Left lung (tissue), 4 donors: ENCODE measurements at regions not wholly inside any gene's neighbourhood (a gene's known extent, or its start where the extent isn't known, plus 50 kb on each side); places are given as distances from the start of the nearest gene placed in this dataset.

Experiments
- ATAC-seq: fragments of 200-7000 bp; cut with Tn5 transposase; one replicate; pipeline ENCODE4 v1.9.1; 2020; ENCODE audit warnings: moderate library complexity
- DNase-seq, 4 donors: peaks; one replicate each; pipeline ENCODE4 v3.0.0-alpha.2; 2013 to 2020
- H3K27ac ChIP-seq, 2 donors: fragments of 200-600 bp; sonication (generic) in 1 of 2; one replicate each; pipeline versions ENCODE4 v1.5.0 to v1.8.0; 2020 to 2021
- H3K27me3 ChIP-seq, 2 donors: fragments of 200-600 bp; sonication (generic) in 1 of 2; one replicate each; pipeline versions ENCODE4 v1.5.0 to v1.8.0; 2020 to 2021
- H3K36me3 ChIP-seq, 2 donors: fragments of 200-600 bp; sonication (generic) in 1 of 2; one replicate each; pipeline versions ENCODE4 v1.5.0 to v1.8.0; 2020 to 2021
- H3K4me1 ChIP-seq, 2 donors: fragments of 200-600 bp; one replicate each; pipeline ENCODE4 v1.8.0; 2021
- H3K4me3 ChIP-seq, 2 donors: fragments of 200-600 bp; sonication (generic) in 1 of 2; one replicate each; pipeline versions ENCODE4 v1.5.0 to v1.8.0; 2020 to 2021; ENCODE audit warnings: mild to moderate bottlenecking in 1 of 2
- H3K9me3 ChIP-seq, 2 donors: fragments of 200-600 bp; sonication (generic) in 1 of 2; one replicate each; pipeline versions ENCODE4 v1.5.0 to v1.8.0; 2020 to 2021
- CTCF ChIP-seq, 2 donors: fragments of 200-600 bp; sonication (generic) in 1 of 2; IDR thresholded peaks; one replicate each; pipeline versions ENCODE4 v1.5.0 to v1.8.0; 2021; ENCODE audit warnings: antibody characterized with exemption in 2 of 2
- intact Hi-C, 2 donors: fragments of 100-400 bp; cut with DNase I; formaldehyde crosslinking; loops; one replicate each; pipeline versions ENCODE4 v1.11.2 to v1.14.2; 2022
- donor health status: DM: no; HTN: yes; CAD: no.
- donor health status: DM: no; HTN: no; CAD: no.

GRCh38 chr7:13541326-13541725 is 448.1 kb downstream of the ETV1 start:
- Histone ChIP-seq H3K4me3 (no peak overlapping the region), H3K4me1 (no peaks in the 10 kb centered on the region), H3K36me3 (no peaks in the 10 kb centered on the region), H3K27ac (no peak overlapping the region), H3K27me3 (no peaks in the 10 kb centered on the region), H3K9me3 (no peaks in the 10 kb centered on the region)
- intact Hi-C loops: no loop called here
- TF ChIP-seq CTCF (IDR thresholded peaks at IDR 0.05): no peak
- DNase-seq: no peak
- ATAC-seq: no peak

- H3K9me3 ChIP-seq: no peaks in the 10 kb centered on the region
- no peak overlapping the region for H3K4me3 ChIP-seq
- no peak for ATAC-seq
- no peak for DNase-seq
- H3K4me1 ChIP-seq: no peaks in the 10 kb centered on the region
- no peak overlapping the region for H3K27ac ChIP-seq
- no peaks in the 10 kb centered on the region for H3K27me3 ChIP-seq
- no peak for TF ChIP-seq CTCF (IDR thresholded peaks at IDR 0.05)
- intact Hi-C loops: no loop called here
- no peaks in the 10 kb centered on the region for H3K36me3 ChIP-seq
These were observed 447.0 kb downstream of the ETV1 start for GRCh38 chr7:13542451-13542850.

GRCh38 chr7:13551503-13551902 is 438.0 kb downstream of the ETV1 start:
- no peaks in the 10 kb centered on the region for H3K4me1 ChIP-seq
- no peaks in the 10 kb centered on the region for H3K9me3 ChIP-seq
- intact Hi-C loops: no loop called here
- H3K36me3 ChIP-seq: no peaks in the 10 kb centered on the region
- H3K27ac ChIP-seq: no peak overlapping the region
- no peak for TF ChIP-seq CTCF (IDR thresholded peaks at IDR 0.05)
- no peak for ATAC-seq
- no peaks in the 10 kb centered on the region for H3K27me3 ChIP-seq
- no peak for DNase-seq
- no peak overlapping the region for H3K4me3 ChIP-seq

GRCh38 chr7:13560441-13560840 is 429.0 kb downstream of the ETV1 start:
- Histone ChIP-seq H3K9me3 (no peaks in the 10 kb centered on the region), H3K36me3 (no peaks in the 10 kb centered on the region), H3K4me1 (no peaks in the 10 kb centered on the region), H3K4me3 (no peak overlapping the region), H3K27ac (no peak overlapping the region), H3K27me3 (no peaks in the 10 kb centered on the region)
- intact Hi-C loops: no loop called here
- ATAC-seq (no peak), DNase-seq (no peak)
- TF ChIP-seq CTCF (IDR thresholded peaks at IDR 0.05): no peak

- intact Hi-C loops: no loop called here
- Histone ChIP-seq H3K4me1 (no peaks in the 10 kb centered on the region), H3K36me3 (no peaks in the 10 kb centered on the region), H3K27ac (no peak overlapping the region), H3K4me3 (no peak overlapping the region), H3K27me3 (no peaks in the 10 kb centered on the region), H3K9me3 (no peaks in the 10 kb centered on the region)
- DNase-seq: no peak
- no peak for ATAC-seq
- no peak for TF ChIP-seq CTCF (IDR thresholded peaks at IDR 0.05)
These were observed 426.2 kb downstream of the ETV1 start for GRCh38 chr7:13563257-13563656.
